ENCODE measurements at regions not wholly inside any gene's neighbourhood (a gene's known extent, or its start where the extent isn't known, plus 50 kb on each side); places are given as distances from the start of the nearest gene placed in this dataset.
"Not testable (repeated sequence)": the region's sequence is repeated elsewhere in the genome, so short reads cannot be mapped to it uniquely, and the experiment has no call there.

GRCh38 chr2:78154586-78154985, 632.4 kb upstream of the LRRTM4 start:
- H3K36me3 ChIP-seq, result no peaks in the 10 kb centered on the region
- intact Hi-C loops (cut with DNase I), result no loop called here
- no peak for DNase-seq (ENCODE audit: low spot score in 2 of 2)

GRCh38 chr2:78162202-78162601, 640.0 kb upstream of the LRRTM4 start:
- Histone ChIP-seq H3K4me3 (no peak overlapping the region), H3K4me1 (no peaks in the 10 kb centered on the region), H3K27ac (no peak overlapping the region), H3K9me3 (no peaks in the 10 kb centered on the region), H3K36me3 (no peaks in the 10 kb centered on the region), H3K27me3 (no peaks in the 10 kb centered on the region)
- TF ChIP-seq CTCF (IDR thresholded peaks at IDR 0.05), result no peak
- DNase-seq (ENCODE audit: low spot score in 2 of 2), result no peak
- intact Hi-C loops (cut with DNase I), result no loop called here

More at GRCh38 chr2:78154586-78154985, 632.4 kb upstream of the LRRTM4 start:
- Histone ChIP-seq H3K4me3 (no peak overlapping the region), H3K4me1 (no peaks in the 10 kb centered on the region), H3K27me3 (no peaks in the 10 kb centered on the region), H3K27ac (no peak overlapping the region), H3K9me3 (no peaks in the 10 kb centered on the region)
- no peak for TF ChIP-seq CTCF (IDR thresholded peaks at IDR 0.05)

- H3K27ac ChIP-seq; H3K4me3 ChIP-seq; DNase-seq (ENCODE audit: low spot score in 2 of 2); H3K27me3 ChIP-seq; intact Hi-C loops (cut with DNase I); H3K9me3 ChIP-seq; H3K36me3 ChIP-seq; H3K4me1 ChIP-seq: not testable (repeated sequence)
Measured at GRCh38 chr2:78172157-78172556, 650.0 kb upstream of the LRRTM4 start.

GRCh38 chr2:78175645-78176044, 653.5 kb upstream of the LRRTM4 start:
- Histone ChIP-seq H3K36me3 (no peaks in the 10 kb centered on the region), H3K4me3 (no peak overlapping the region), H3K9me3 (no peaks in the 10 kb centered on the region), H3K4me1 (no peaks in the 10 kb centered on the region), H3K27me3 (no peaks in the 10 kb centered on the region), H3K27ac (no peak overlapping the region)
- no peak for DNase-seq (ENCODE audit: low spot score in 2 of 2)
- TF ChIP-seq CTCF (IDR thresholded peaks at IDR 0.05), result no peak
- intact Hi-C loops (cut with DNase I), result no loop called here

- no peak for DNase-seq (ENCODE audit: low spot score in 2 of 2)
- intact Hi-C loops (cut with DNase I), result no loop called here
- no peak for TF ChIP-seq CTCF (IDR thresholded peaks at IDR 0.05)
- Histone ChIP-seq H3K4me1 (no peaks in the 10 kb centered on the region), H3K36me3 (no peaks in the 10 kb centered on the region), H3K4me3 (no peak overlapping the region), H3K27me3 (no peaks in the 10 kb centered on the region), H3K27ac (no peak overlapping the region), H3K9me3 (no peaks in the 10 kb centered on the region)
Measured at GRCh38 chr2:78201064-78201575, 678.9 kb upstream of the LRRTM4 start.

GRCh38 chr2:78202366-78202765, 680.2 kb upstream of the LRRTM4 start:
- Histone ChIP-seq H3K9me3 (no peaks in the 10 kb centered on the region), H3K36me3 (no peaks in the 10 kb centered on the region), H3K27me3 (no peaks in the 10 kb centered on the region), H3K4me1 (no peaks in the 10 kb centered on the region), H3K27ac (no peak overlapping the region), H3K4me3 (no peak overlapping the region)
- intact Hi-C loops (cut with DNase I), result no loop called here
- no peak for DNase-seq (ENCODE audit: low spot score in 2 of 2)
- TF ChIP-seq CTCF (IDR thresholded peaks at IDR 0.05), result no peak
